ENCODE measurements at regions not wholly inside any gene's neighbourhood (a gene's known extent, or its start where the extent isn't known, plus 50 kb on each side); places are given as distances from the start of the nearest gene placed in this dataset.

- no peak for DNase-seq (ENCODE audit: low read depth)
These were observed 235.6 kb upstream of the HS6ST1 start for GRCh38 chr2:128554151-128554769.

GRCh38 chr2:128555433-128555832, 236.8 kb upstream of the HS6ST1 start:
- no peak for DNase-seq (ENCODE audit: low read depth)

GRCh38 chr2:128556089-128556488, 237.4 kb upstream of the HS6ST1 start:
- DNase-seq (ENCODE audit: low read depth) = no peak

- no peak for DNase-seq (ENCODE audit: low read depth)
These were observed 238.0 kb upstream of the HS6ST1 start for GRCh38 chr2:128556633-128557032.

GRCh38 chr2:128557069-128557468, 238.4 kb upstream of the HS6ST1 start:
- DNase-seq (ENCODE audit: low read depth) = no peak

GRCh38 chr2:128557831-128558241, 239.2 kb upstream of the HS6ST1 start:
- no peak for DNase-seq (ENCODE audit: low read depth)

- no peak for DNase-seq (ENCODE audit: low read depth)
These were observed 239.8 kb upstream of the HS6ST1 start for GRCh38 chr2:128558441-128558840.

- no peak for DNase-seq (ENCODE audit: low read depth)
These were observed 240.3 kb upstream of the HS6ST1 start for GRCh38 chr2:128558895-128559532.

GRCh38 chr2:128559533-128560515, 241.2 kb upstream of the HS6ST1 start:
- DNase-seq (ENCODE audit: low read depth) = no peak

GRCh38 chr2:128560718-128561117, 242.1 kb upstream of the HS6ST1 start:
- DNase-seq (ENCODE audit: low read depth) = no peak

- DNase-seq (ENCODE audit: low read depth) = no peak
These were observed 244.0 kb upstream of the HS6ST1 start for GRCh38 chr2:128562471-128563347.

GRCh38 chr2:128563348-128563687, 244.7 kb upstream of the HS6ST1 start:
- DNase-seq (ENCODE audit: low read depth) = no peak

GRCh38 chr2:128564131-128564530, 245.5 kb upstream of the HS6ST1 start:
- no peak for DNase-seq (ENCODE audit: low read depth)

GRCh38 chr2:128564551-128564950, 245.9 kb upstream of the HS6ST1 start:
- no peak for DNase-seq (ENCODE audit: low read depth)

GRCh38 chr2:128565441-128565840, 246.8 kb upstream of the HS6ST1 start:
- no peak for DNase-seq (ENCODE audit: low read depth)

GRCh38 chr2:128566671-128567070, 248.0 kb upstream of the HS6ST1 start:
- DNase-seq (ENCODE audit: low read depth) = no peak

- DNase-seq (ENCODE audit: low read depth) = no peak
These were observed 249.4 kb upstream of the HS6ST1 start for GRCh38 chr2:128568106-128568505.

GRCh38 chr2:128573116-128573515, 254.4 kb upstream of the HS6ST1 start:
- no peak for DNase-seq (ENCODE audit: low read depth)

GRCh38 chr2:128573531-128573930, 254.9 kb upstream of the HS6ST1 start:
- DNase-seq (ENCODE audit: low read depth) = no peak

GRCh38 chr2:128577141-128577930, 258.7 kb upstream of the HS6ST1 start:
- no peak for DNase-seq (ENCODE audit: low read depth)
